ENCODE measurements at regions not wholly inside any gene's neighbourhood (a gene's known extent, or its start where the extent isn't known, plus 50 kb on each side); places are given as distances from the start of the nearest gene placed in this dataset.
"Not testable (repeated sequence)": the region's sequence is repeated elsewhere in the genome, so short reads cannot be mapped to it uniquely, and the experiment has no call there.

DNA sequence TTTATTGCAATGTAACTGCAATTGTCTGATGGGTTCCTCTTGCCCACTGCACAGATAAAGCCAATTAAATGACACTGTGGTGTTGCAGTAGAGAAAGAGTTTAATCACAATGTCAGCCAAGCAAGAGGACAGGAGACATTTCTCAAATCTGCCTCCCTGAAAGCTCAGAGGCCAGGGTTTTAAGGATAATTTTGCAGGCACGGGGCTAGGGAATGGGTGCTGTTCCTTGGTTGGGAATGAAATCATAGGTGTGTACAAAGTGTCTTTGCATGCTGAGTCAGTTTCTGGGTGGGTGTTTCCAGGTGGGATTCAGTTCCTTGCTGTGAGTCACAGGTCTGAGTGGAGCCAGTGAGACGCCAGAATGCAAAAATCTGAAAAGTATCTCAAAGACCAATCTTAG lies 271.4 kb downstream of the DOK5 start:
- no peak for DNase-seq (ENCODE audit: low spot score)

DNA sequence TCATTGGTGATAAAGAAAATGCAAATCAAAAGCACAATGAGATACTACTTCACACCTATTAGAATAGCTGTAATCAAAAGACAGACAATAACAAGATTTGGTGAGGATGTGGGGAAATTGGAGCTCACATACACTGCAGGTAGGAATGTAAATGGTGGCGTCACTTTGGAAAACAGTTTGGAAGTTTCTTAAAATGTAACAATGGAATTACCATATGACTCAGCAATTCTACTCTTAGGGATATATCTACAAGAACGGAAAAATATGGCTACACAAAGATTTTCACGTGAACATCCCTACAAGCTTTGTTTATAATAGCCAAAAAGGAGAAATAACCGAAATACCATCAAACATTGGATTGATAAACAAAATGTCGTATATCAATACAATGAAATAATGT lies 270.4 kb downstream of the DOK5 start:
- no peak for DNase-seq (ENCODE audit: low spot score)

DNA sequence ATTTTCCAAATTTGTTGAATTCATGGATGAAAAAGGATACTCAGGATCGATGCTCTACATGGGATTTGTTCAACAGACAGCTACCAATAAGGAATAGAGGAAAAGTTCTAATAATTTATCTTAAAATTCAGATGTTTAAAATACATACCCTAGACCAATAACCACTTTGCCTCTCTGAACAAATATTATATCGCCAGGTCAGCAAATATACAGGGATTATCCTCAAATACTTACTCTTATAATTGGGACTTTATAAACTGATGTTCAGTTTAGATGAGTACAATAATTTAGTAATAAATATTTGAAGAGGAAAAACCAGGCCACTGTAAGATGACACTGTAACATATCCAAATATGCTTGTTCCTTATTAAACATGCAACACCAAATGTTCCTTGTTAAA lies 268.7 kb downstream of the DOK5 start:
- no peak for DNase-seq (ENCODE audit: low spot score)

DNA sequence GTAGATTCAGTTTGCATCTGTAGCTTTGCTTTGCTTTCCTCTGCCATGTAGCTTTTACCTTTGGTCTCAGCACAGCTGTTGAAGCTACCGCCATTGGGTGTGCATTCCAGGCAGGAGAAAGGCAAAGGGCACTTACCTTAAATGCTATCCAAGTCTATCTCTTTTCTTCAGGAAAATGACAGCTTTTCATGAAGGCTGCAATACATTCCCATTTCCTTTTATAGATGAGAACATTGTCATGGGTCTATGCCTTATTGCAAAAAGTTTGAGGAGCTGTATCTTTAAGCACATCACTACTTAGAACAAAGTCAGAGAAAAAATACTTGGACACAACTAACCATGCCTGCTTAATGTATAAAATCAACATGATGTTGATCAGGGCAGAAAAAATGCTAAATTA lies 266.8 kb downstream of the DOK5 start:
- no peak for DNase-seq (ENCODE audit: low spot score)

DNA sequence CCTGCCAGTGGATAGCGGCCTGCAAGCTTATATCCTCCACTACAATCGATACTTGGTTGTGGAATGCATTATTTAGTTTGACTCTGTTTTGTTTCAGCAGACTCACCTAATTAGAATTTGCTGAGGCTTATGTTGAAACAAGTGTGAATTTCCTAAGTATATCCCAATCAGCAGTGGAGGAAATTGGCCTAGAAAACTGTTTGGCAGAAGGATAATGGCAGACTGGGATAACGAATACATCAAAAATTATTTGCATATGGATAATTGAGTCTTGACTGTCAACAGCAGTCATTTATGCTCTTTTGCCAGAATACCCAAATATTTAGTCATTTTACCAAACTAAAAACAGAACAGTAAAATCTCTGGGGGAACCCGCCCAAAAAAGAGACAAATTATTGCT lies 261.0 kb downstream of the DOK5 start:
- DNase-seq (ENCODE audit: low spot score) = no peak

DNA sequence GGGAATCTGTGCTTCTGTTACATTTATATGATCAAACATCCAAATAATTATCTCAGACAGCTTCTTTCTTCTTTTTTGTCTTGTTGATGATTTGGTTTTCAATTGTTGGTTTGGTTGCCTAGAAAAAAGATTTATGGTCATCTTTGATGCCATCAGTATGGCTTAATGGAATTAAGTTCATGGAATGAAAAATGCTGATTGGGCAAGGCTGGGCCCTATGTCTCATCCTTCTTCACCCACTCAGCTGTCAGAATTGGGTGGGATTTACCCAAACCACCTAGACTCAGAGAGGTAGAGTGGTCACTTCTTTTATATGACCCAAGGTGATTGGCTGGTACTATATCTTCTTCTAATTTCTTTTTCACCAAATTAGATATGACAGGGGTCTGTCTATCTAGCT lies 258.3 kb downstream of the DOK5 start:
- no peak for DNase-seq (ENCODE audit: low spot score)

DNA sequence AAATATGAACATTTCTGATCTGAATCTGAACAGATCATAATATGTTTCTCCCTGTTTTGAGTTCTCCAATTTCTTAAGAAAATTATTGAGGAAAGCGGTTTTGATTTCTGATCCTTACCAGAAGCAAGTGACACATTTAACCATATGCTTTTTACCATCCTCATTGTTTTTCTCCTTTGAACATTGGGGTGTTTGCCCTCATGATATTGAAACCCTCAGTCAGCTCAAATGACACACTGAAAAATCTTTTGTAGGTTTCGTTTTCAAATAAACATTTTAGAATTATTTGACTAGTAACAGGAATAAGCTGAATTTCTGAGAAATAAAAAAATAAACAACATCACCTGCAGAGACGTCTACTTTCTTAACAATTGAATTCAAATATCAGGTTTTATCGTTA lies 252.1 kb downstream of the DOK5 start:
- DNase-seq (ENCODE audit: low spot score) = no peak

DNA sequence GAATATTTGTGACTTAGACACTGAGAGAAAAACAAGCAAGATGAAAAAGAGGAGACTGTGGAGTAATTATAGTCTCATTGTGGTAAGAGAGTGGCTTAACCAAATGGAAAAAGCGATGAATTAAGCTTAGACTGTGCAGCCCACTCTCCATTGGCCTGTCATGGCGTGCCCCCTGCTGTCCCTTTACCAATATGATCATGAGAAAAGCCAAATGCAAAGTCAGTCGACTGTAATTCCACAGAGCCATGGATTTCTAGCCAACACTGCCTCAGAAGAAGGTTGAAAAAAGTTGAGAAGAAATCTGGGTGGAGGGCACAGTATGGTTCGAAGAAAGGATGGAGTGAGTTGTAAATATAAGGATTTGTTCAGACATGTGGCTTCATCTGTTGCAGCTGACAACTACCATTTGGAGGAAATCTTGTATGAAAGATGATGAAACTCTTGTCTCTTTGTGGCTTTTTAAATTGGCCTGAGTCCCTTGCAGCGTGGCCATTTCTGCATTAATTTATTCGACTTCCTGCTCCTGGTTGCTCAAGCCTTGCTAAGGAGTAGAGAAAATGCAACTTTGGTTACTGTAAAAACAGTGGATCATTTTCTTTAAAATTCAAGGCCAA lies 251.4 kb downstream of the DOK5 start:
- DNase-seq (ENCODE audit: low spot score) = no peak

DNA sequence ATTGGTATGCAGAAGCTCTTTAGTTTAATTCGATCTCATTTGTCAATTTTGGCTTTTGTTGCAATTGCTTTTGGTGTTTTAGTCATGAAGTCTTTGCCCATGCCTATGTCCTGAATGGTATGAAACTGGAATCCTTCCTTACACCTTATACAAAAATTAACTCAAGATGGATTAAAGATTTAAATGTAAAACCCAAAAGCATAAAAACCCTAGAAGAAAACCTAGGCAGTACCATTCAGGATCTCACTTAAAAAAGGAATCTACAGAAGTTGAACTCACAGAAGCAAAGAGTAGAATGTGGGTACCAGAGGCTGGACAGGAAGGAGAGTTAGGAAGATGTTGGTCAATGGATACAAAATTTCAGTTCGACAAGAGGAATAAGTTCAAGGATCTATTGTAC lies 249.9 kb downstream of the DOK5 start:
- not testable (repeated sequence) for DNase-seq (ENCODE audit: low spot score)

DNA sequence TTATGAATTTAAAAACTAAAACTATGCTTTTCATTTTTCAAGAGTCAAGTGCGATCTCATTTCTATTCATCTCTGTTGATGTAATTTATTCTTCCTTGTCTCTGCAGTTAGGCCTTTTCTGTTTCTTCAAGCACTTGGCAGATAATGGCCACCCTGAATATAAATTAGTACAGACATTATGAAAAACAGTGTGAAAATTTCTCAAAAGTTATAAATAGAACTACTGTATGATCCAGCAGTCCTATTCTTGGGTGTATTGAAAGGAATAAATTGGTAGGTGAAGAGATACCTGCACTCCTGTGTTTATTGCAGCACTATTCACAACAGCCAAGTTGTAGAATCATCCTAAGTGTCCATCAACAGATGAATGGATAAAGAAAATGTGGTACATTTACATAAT lies 248.3 kb downstream of the DOK5 start:
- no peak for DNase-seq (ENCODE audit: low spot score)

DNA sequence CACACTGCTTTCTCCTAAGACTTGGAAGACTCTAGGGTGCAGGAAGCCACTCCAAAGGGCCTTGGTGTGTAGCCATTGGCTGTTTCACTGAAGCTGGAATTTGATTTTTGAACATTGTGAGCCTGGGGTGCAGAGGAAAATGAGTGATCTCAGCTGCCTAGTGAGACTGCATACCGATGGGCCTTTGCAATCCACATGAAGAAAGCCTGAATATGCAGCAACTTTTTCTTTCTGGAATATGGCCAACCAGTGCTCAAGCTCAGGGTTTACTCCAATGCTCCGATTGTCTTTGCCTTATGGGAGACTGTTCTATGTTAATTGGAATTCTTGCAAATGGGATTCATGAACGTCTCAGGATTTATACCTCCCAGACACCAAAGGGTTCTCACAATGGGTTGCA lies 242.6 kb downstream of the DOK5 start:
- no peak for DNase-seq (ENCODE audit: low spot score)

DNA sequence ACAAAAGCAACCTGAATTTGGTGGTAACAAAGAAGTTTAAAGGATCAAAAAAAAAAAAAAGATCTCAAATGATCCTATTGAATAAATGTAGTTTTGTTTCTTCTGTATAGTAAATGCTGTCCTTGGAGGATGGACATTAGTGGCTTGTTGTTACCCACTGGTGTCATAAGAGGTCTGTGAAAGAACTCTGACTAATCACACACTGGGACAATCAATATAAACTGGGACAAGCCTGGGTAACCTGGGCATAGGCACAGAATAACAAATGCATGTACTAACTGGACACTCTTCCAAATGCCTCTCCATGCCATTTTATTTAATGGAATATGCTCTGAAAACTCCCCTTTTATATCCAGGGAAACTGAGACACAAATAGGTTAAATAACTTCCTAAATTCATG lies 241.4 kb downstream of the DOK5 start:
- DNase-seq (ENCODE audit: low spot score) = no peak

DNA sequence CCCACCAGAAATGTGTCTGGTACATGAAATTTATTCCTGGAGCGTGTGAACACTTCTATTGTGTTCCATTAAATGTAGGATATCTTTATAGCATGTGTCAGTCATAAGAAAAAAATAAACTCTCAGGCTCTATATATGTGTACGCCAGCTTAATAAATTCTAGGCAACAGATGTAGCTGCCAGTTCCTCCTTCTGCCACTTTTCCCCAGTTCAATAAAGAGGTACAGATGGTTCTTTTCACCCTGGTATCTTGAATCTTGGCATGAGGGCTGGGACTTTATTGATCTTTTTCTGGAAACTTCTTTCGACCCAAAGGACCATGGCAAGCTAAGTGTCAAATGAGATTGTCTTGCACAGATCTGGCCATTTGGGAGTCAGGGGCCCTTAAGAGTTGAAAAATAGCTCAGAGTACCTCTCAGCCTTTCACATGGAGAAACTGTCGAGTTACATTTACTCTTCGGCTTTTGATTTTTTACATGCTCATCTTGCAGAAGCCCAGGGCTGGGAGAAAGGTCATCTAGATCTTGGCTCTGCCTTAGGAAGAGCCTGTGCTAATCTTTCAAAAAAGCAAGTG lies 240.9 kb downstream of the DOK5 start:
- DNase-seq (ENCODE audit: low spot score) = no peak

DNA sequence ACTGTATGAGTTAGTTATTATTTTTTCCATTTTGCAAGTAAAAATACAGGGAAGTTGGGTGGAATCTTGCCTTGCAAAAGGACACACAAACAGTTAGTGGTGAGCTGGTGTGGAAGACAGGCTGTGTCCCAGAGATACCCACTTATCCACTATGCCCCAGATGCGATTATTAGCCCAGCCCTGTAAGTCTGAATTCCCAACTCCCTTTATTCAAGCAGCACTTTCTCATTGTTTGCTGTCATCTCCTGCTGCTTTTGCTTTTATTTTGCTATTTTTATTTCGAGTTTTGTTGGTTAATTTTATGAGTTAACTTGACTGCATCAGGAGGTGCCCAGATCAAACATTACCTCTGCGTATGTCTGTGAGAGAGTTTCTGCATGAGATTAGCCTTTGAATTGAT lies 239.4 kb downstream of the DOK5 start:
- DNase-seq (ENCODE audit: low spot score) = no peak

DNA sequence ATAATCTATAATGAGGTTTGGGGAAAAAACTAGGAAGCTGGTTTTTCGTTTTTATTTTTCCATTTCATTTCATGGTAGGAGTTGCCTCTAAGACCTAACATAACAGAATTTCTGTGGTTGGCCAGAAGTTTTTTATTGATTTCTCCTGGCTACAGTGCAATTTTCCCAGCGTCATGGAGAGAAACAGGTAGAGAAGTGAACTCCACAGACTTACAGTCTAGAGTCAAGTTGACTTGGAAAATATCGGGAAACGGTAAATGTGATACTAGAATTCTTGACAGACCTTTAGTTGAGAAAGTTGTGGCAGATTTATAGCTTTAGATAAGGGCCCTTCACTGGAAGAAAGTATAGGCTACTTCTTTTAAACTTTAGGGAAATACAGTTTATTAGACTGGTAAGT lies 238.3 kb downstream of the DOK5 start:
- no peak for DNase-seq (ENCODE audit: low spot score)

DNA sequence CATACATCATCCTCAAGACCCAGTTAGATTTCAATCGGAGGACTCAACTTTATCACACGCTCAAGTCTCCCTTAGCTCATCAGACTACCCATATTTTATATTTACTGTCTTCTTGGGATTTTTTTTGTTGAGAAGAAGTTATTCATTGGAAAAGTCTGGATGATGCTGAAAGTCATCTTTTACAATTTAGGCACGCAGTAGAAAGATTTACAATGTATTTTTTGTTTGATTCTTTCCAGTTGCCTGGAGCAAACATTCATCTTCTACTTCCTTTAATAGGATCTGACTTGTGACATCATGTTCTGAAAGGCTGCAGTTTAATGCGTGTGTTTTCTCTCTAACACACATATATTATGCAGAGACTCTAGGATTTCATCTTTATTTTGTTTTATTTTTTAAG lies 235.7 kb downstream of the DOK5 start:
- no peak for DNase-seq (ENCODE audit: low spot score)

DNA sequence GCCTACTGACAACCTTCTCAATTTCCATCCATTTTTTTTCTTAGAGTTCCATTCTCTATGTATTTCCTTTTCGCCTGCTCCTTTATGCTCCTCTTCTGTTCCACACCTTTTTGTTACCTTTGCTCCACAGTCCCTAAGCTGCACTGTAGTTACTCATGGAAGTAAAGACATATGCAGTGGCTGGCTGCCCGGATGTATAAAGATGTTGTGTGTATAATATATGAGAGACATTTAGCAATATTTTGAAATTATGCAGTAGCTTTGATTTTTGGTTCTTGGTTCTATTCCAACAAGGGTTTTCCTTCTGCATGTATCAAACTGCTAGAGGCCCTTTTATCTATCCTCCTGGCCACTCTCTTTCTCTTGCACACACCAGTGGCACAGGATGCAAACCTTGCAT lies 234.9 kb downstream of the DOK5 start:
- no peak for DNase-seq (ENCODE audit: low spot score)

DNA sequence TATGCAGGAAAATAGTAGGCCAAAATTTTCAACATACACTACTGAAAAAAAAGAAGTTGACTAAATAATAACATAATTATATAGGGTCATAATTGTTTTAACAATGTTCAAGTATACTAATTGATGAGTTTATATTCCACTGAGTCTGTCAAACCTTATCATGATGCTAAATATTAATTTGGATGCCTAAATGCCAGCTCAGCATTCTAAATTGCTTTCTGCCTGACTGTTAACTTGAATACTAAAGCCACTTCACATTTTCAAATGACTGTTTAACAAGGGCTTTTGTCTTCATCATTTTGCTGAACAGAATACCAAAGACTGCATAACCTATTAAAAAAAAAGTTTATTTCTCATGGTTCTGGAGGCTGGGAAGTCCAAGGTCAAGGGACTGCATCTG lies 232.8 kb downstream of the DOK5 start:
- no peak for DNase-seq (ENCODE audit: low spot score)

DNA sequence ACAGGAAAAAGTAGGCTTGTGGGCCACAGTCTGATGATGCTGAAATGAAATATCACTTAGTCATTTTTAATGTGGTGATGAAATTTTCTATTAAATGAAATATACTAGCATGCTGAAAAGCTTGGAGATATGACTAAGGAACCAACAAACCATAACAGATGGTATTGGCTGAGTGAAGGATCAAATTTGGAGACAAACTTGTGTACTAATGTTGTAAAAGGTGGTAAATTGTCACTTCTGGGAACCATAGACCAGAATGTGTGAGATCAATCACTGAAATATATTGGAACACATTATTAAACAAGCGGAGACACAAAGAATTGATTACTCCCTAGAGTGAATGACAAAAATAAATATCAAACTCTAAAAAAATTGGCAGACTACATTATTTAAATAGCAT lies 232.4 kb downstream of the DOK5 start:
- no peak for DNase-seq (ENCODE audit: low spot score)

DNA sequence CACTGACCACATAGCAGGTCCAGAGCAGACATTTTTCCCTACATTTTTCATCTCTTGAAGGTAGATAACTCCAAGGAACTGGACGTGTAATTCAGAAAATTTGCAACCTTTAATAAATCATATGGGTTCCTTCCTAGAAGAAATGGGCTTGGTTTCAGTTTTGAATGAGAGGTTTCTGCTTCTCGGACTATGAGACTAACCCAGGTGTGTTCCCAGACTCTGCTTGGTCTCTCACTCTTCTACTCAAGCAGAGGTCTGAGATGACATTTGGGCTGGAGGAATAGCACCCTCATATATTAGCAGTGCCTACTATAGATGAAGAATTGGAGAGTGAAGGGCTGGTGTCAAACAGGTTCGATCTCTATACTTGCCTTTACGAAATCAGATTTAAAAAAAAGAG lies 231.2 kb downstream of the DOK5 start:
- no peak for DNase-seq (ENCODE audit: low spot score)

DNA sequence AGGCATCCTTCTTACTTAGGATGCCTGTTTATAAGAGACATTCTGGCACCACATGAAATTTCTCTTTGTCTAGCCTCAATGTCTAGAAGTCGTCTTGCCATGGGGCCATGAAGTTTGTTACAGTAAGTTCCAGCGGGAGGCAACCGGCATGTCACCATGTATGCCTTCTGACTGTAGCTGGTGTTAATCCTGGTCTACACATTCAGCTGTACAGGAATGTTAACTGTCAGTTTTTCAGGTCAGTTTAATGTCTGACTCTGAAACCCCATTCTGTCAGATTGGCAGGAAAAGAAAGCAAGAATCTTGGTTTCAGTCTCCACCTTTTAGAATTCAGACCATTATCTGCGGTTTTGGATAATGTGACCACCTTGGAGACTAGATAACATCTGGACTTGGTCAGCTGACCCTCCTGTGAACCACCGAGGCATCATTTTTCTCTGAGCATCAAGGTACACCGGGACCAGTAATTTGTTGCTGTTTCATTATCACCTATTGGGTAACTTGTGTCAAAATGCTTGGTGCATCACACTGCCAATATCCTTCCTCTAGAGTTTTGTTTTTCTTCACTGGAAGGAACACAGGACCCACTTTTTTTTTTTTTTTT lies 228.7 kb downstream of the DOK5 start:
- no peak for DNase-seq (ENCODE audit: low spot score)
